B cell (primary cell): ENCODE measurements at regions not wholly inside any gene's neighbourhood (a gene's known extent, or its start where the extent isn't known, plus 50 kb on each side); places are given as distances from the start of the nearest gene placed in this dataset.

Source experiments
- ATAC-seq: fragments of 200-7000 bp; cut with Tn5 transposase; one replicate; pipeline ENCODE4 v1.10.0; 2021; ENCODE audit warnings: low read depth, mild to moderate bottlenecking, moderate number of reproducible peaks, moderate library complexity
- CTCF ChIA-PET: fragments of 350-600 bp; sonication (Branson Sonifier 250); formaldehyde crosslinking; loops from one replicate; lab custom pipeline; 2021; ENCODE audit warnings: antibody characterized with exemption, inconsistent platforms; lab: Charles Lee
- POLR2A ChIA-PET: fragments of 350-600 bp; sonication (Branson Sonifier 250); formaldehyde crosslinking; loops from one replicate; lab custom pipeline; 2021; ENCODE audit warnings: antibody characterized with exemption; lab: Charles Lee
- DNase-seq: peaks from one replicate; pipeline ENCODE4 v3.0.0; 2013
- H2AFZ ChIP-seq: 2 replicates; pipeline ENCODE4 v1.6.1; 2012; ENCODE audit warnings: mild to moderate bottlenecking, low read depth, low read length; ENCODE audit not compliant: insufficient read depth, poor library complexity, severe bottlenecking
- H3K27ac ChIP-seq, 2 donors: 1 replicate in 1 of 2; 2 replicates in 1 of 2; pipeline ENCODE4 v1.5.1; 2012 to 2013; ENCODE audit warnings: low read length in 2 of 2, mild to moderate bottlenecking in 2 of 2, moderate library complexity in 1 of 2
- H3K27me3 ChIP-seq, 4 experiments: fragments of 200-600 bp in 1 of 4; sonication (generic) in 1 of 4; replicated peaks in 1 of 4; 1 replicate in 2 of 4; 2 replicates in 2 of 4; pipeline versions ENCODE4 v1.6.1 to v1.7.0; 2013 to 2016; ENCODE audit warnings: low read length in 3 of 4, mild to moderate bottlenecking in 2 of 4, mixed read lengths in 1 of 4, moderate library complexity in 1 of 4; ENCODE audit not compliant: insufficient read depth in 4 of 4, control insufficient read depth in 3 of 4; ENCODE audit errors: control extremely low read depth in 1 of 4
- H3K36me3 ChIP-seq, 2 experiments: replicated peaks in 1 of 2; 1 replicate in 1 of 2; 2 replicates in 1 of 2; pipeline versions ENCODE4 v1.6.1 to v1.7.1; 2013; ENCODE audit warnings: low read length in 1 of 2; ENCODE audit not compliant: insufficient read depth in 2 of 2, control insufficient read depth in 1 of 2; ENCODE audit errors: control extremely low read depth in 1 of 2, extremely low read depth in 1 of 2
- H3K4me1 ChIP-seq, 2 donors: fragments of 200-600 bp in 1 of 2; sonication (generic) in 1 of 2; 1 replicate in 1 of 2; 2 replicates in 1 of 2; pipeline versions ENCODE4 v1.5.1 to v1.6.1; 2013 to 2017; ENCODE audit warnings: low read length in 2 of 2; ENCODE audit not compliant: control insufficient read depth in 2 of 2, insufficient read depth in 2 of 2
- H3K4me2 ChIP-seq: replicated peaks from 2 replicates; pipeline ENCODE3; 2012; ENCODE audit warnings: mild to moderate bottlenecking, low read depth, low read length; ENCODE audit not compliant: poor library complexity, severe bottlenecking
- H3K4me3 ChIP-seq, 5 experiments: fragments of 200-600 bp in 1 of 5; sonication (generic) in 1 of 5; 1 replicate in 3 of 5; 2 replicates in 2 of 5; pipeline versions ENCODE4 v1.5.1 to v1.7.0; 2011 to 2016; ENCODE audit warnings: low read length in 4 of 5, mild to moderate bottlenecking in 4 of 5, low read depth in 2 of 5, control low read depth in 1 of 5, moderate library complexity in 1 of 5; ENCODE audit not compliant: insufficient read depth in 1 of 5; ENCODE audit errors: control extremely low read depth in 1 of 5, extremely low read depth in 1 of 5
- H3K79me2 ChIP-seq: fragments of 200-600 bp; sonication (generic); one replicate; pipeline ENCODE4 v1.6.0; 2016; ENCODE audit warnings: low read length; ENCODE audit not compliant: control insufficient read depth, insufficient read depth
- H3K9ac ChIP-seq: fragments of 200-600 bp; sonication (generic); 2 replicates; pipeline ENCODE4 v1.6.1; 2017; ENCODE audit warnings: mild to moderate bottlenecking, low read length, moderate library complexity
- H3K9me3 ChIP-seq, 3 donors: one replicate each; pipeline versions ENCODE4 v1.6.1 to v1.7.1; 2013; ENCODE audit warnings: low read length in 2 of 3; ENCODE audit not compliant: control insufficient read depth in 2 of 3, insufficient read depth in 1 of 3; ENCODE audit errors: control extremely low read depth in 1 of 3
- H4K20me1 ChIP-seq: 2 replicates; pipeline ENCODE4 v1.6.0; 2012; ENCODE audit warnings: mild to moderate bottlenecking, low read length; ENCODE audit not compliant: insufficient read depth, control insufficient read depth, poor library complexity, severe bottlenecking
- H3K27ac Mint-ChIP-seq: one replicate; pipeline ENCODE4 v1.8.0; 2021; ENCODE audit warnings: mixed read lengths
- H3K27me3 Mint-ChIP-seq: one replicate; pipeline ENCODE4 v1.8.0; 2021; ENCODE audit warnings: mixed read lengths
- H3K4me1 Mint-ChIP-seq: one replicate; pipeline ENCODE4 v1.8.0; 2021; ENCODE audit warnings: mixed read lengths
- H3K4me3 Mint-ChIP-seq: one replicate; pipeline ENCODE4 v1.8.0; 2021; ENCODE audit warnings: mixed read lengths
- H3K9me3 Mint-ChIP-seq: one replicate; pipeline ENCODE4 v1.8.0; 2022; ENCODE audit warnings: mixed read lengths; ENCODE audit not compliant: insufficient read depth
- EZH2 ChIP-seq: IDR thresholded peaks from 2 replicates; pipeline ENCODE4 v1.6.1; 2012; ENCODE audit warnings: borderline replicate concordance, low read depth, mild to moderate bottlenecking, moderate library complexity, low read length; ENCODE audit not compliant: insufficient read depth, poor library complexity, severe bottlenecking
- WGBS: methylation state at CpG from one replicate; pipeline ENCODE4 v1.1.5; 2013; ENCODE audit warnings: missing lambda C conversion rate; ENCODE audit not compliant: insufficient coverage; 5-methylcytosine and 5-hydroxymethylcytosine counted together
- intact Hi-C: fragments of 100-400 bp; cut with micrococcal nuclease; formaldehyde crosslinking; loops from one replicate; pipeline ENCODE4 v1.10.0; 2022
- TF ChIP-seq, protein P1 (sequence below): fragments of 200-600 bp; IDR thresholded peaks from one replicate; pipeline ENCODE4 v1.8.0; 2022; ENCODE audit warnings: antibody characterized with exemption, mild to moderate bottlenecking

DNA sequence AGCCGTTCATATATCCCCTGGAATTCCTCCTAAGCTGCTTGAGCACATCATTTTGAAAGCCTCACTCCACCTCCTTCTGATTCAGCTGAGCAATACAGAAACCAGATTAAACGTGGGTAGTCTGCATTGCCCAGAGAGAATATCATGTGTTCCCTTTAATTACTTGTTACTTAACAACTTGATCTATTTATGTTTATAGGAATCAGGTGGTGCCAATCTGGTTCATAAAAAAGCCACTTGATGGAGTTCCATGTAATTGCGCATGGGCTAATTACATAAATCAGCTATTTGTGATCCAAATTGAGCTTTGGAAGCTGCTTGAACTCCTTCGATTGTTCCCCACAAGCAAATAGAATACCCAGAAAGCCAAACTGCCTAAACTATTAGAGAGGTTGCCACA, 114.7 kb upstream of the ADCY1 start:
- no peaks in the 10 kb centered on the region for H3K36me3 ChIP-seq
- ChIA-PET CTCF (no interaction called here), POLR2A (no interaction called here)
- H3K4me1 ChIP-seq: no peaks in the 10 kb centered on the region
- no peaks in the 10 kb centered on the region for H3K9me3 ChIP-seq
- ATAC-seq: no peak
- no peak for TF ChIP-seq EZH2
- TF ChIP-seq, protein P1, sequence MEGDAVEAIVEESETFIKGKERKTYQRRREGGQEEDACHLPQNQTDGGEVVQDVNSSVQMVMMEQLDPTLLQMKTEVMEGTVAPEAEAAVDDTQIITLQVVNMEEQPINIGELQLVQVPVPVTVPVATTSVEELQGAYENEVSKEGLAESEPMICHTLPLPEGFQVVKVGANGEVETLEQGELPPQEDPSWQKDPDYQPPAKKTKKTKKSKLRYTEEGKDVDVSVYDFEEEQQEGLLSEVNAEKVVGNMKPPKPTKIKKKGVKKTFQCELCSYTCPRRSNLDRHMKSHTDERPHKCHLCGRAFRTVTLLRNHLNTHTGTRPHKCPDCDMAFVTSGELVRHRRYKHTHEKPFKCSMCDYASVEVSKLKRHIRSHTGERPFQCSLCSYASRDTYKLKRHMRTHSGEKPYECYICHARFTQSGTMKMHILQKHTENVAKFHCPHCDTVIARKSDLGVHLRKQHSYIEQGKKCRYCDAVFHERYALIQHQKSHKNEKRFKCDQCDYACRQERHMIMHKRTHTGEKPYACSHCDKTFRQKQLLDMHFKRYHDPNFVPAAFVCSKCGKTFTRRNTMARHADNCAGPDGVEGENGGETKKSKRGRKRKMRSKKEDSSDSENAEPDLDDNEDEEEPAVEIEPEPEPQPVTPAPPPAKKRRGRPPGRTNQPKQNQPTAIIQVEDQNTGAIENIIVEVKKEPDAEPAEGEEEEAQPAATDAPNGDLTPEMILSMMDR: no peak
- Mint-ChIP-seq H3K9me3 (no peaks in the 10 kb centered on the region), H3K4me1 (no peaks in the 10 kb centered on the region), H3K27me3 (peaks cover 7% of the 10 kb centered on the region), H3K4me3 (no peak overlapping the region), H3K27ac (no peak overlapping the region)
- H4K20me1 ChIP-seq: no peaks in the 10 kb centered on the region
- no peaks in the 10 kb centered on the region for H3K79me2 ChIP-seq
- 68% methylated on average over 2 of the region's 4 CpGs for WGBS
- H3K27me3 ChIP-seq: peaks cover 0 to 5% (median 0%) of the 10 kb centered on the region in 4 experiments
- intact Hi-C loops: no loop called here
- H3K9ac ChIP-seq: no peak overlapping the region
- H3K4me2 ChIP-seq: no peak overlapping the region
- DNase-seq: no peak
- no peak overlapping the region for H3K4me3 ChIP-seq
- no peak overlapping the region for H2AFZ ChIP-seq
- H3K27ac ChIP-seq: no peak overlapping the region

DNA sequence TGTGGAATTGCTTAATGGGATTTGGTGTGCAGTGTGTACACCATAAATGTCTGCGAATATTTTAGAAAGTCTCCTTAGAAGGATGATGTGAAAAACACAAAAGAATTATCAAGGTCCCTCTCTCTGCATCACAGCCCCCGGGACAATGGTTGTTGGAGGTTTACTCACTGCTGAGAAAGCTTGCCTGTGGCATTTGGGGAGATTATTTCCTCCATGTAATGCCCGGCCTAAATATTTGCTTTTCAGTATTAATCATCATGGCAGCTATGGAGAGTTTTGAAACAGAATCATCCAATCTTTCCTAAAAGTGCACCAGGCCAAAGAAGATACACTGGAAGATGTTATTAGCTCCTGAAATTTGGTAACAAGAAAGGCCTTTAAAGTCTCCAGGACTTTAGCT, 113.8 kb upstream of the ADCY1 start:
- H3K27me3 Mint-ChIP-seq: peaks cover 7% of the 10 kb centered on the region
- 100% methylated on average over 1 of the region's 3 CpGs for WGBS
- Histone ChIP-seq H3K4me2 (no peak overlapping the region), H3K4me3 (no peak overlapping the region), H3K9ac (no peak overlapping the region), H3K4me1 (no peaks in the 10 kb centered on the region), H3K9me3 (no peaks in the 10 kb centered on the region), H3K27ac (no peak overlapping the region), H3K79me2 (no peaks in the 10 kb centered on the region), H3K36me3 (no peaks in the 10 kb centered on the region), H2AFZ (no peak overlapping the region), H3K27me3 (peaks cover 0 to 5% (median 0%) of the 10 kb centered on the region in 4 experiments), H4K20me1 (no peaks in the 10 kb centered on the region)
- H3K9me3 Mint-ChIP-seq: no peaks in the 10 kb centered on the region
- CTCF ChIA-PET: no interaction called here
- DNase-seq (no peak), ATAC-seq (no peak)
- intact Hi-C loops: no loop called here
- no peak overlapping the region for H3K27ac Mint-ChIP-seq
- POLR2A ChIA-PET: no interaction called here
- H3K4me1 Mint-ChIP-seq: no peaks in the 10 kb centered on the region
- TF ChIP-seq, protein P1: no peak
- no peak for TF ChIP-seq EZH2
- H3K4me3 Mint-ChIP-seq: no peak overlapping the region
